ENCODE measurements at regions not wholly inside any gene's neighbourhood (a gene's known extent, or its start where the extent isn't known, plus 50 kb on each side); places are given as distances from the start of the nearest gene placed in this dataset.
A peak's percentile ranks its signal among the peaks of the same experiment; 100 is the strongest.

GRCh38 chr22:20641919-20642579 is 131.9 kb upstream of the SERPIND1 start:
- H3K36me3 ChIP-seq = no peaks in the 10 kb centered on the region
- H3K4me1 ChIP-seq = no peaks in the 10 kb centered on the region
- intact Hi-C loops (cut with DNase I) = no loop called here
- ATAC-seq = no peak
- DNase-seq = no peak
- no peaks in the 10 kb centered on the region for H3K9me3 ChIP-seq
- H3K27ac ChIP-seq = no peak overlapping the region
- no peak overlapping the region for H3K4me3 ChIP-seq
- no peak for TF ChIP-seq CTCF (IDR thresholded peaks at IDR 0.05)
- H3K27me3 ChIP-seq = no peaks in the 10 kb centered on the region

GRCh38 chr22:20642668-20643179 is 131.2 kb upstream of the SERPIND1 start:
- Histone ChIP-seq H3K27ac (no peak overlapping the region), H3K4me3 (no peak overlapping the region), H3K27me3 (no peaks in the 10 kb centered on the region), H3K9me3 (no peaks in the 10 kb centered on the region), H3K36me3 (no peaks in the 10 kb centered on the region), H3K4me1 (no peaks in the 10 kb centered on the region)
- DNase-seq = no peak
- no peak for ATAC-seq
- TF ChIP-seq CTCF (IDR thresholded peaks at IDR 0.05) = no peak
- intact Hi-C loops (cut with DNase I) = no loop called here

- no peak for TF ChIP-seq CTCF (IDR thresholded peaks at IDR 0.05)
- ATAC-seq = no peak
- Histone ChIP-seq H3K27me3 (no peaks in the 10 kb centered on the region), H3K36me3 (no peaks in the 10 kb centered on the region), H3K9me3 (no peaks in the 10 kb centered on the region), H3K4me3 (no peak overlapping the region), H3K27ac (no peak overlapping the region), H3K4me1 (no peaks in the 10 kb centered on the region)
- intact Hi-C loops (cut with DNase I) = no loop called here
- DNase-seq = no peak
Measured at GRCh38 chr22:20644071-20644642, 129.8 kb upstream of the SERPIND1 start.

- Histone ChIP-seq H3K36me3 (no peaks in the 10 kb centered on the region), H3K4me1 (no peaks in the 10 kb centered on the region), H3K27ac (no peak overlapping the region), H3K27me3 (no peaks in the 10 kb centered on the region), H3K9me3 (no peaks in the 10 kb centered on the region), H3K4me3 (no peak overlapping the region)
- DNase-seq = no peak
- intact Hi-C loops (cut with DNase I) = no loop called here
- TF ChIP-seq CTCF (IDR thresholded peaks at IDR 0.05) = no peak
- no peak for ATAC-seq
Measured at GRCh38 chr22:20645954-20646353, 128.0 kb upstream of the SERPIND1 start.

GRCh38 chr22:20646415-20646814 is 127.5 kb upstream of the SERPIND1 start:
- no peak for ATAC-seq
- intact Hi-C loops (cut with DNase I) = no loop called here
- H3K27me3 ChIP-seq = no peaks in the 10 kb centered on the region
- no peak overlapping the region for H3K27ac ChIP-seq
- no peaks in the 10 kb centered on the region for H3K36me3 ChIP-seq
- H3K4me3 ChIP-seq = no peak overlapping the region
- peak; percentile 3 for DNase-seq
- H3K9me3 ChIP-seq = no peaks in the 10 kb centered on the region
- TF ChIP-seq CTCF (IDR thresholded peaks at IDR 0.05) = no peak
- no peaks in the 10 kb centered on the region for H3K4me1 ChIP-seq

Data from upper lobe of right lung (tissue), 1 donor.